MCF 10A (cell line): ENCODE measurements at regions not wholly inside any gene's neighbourhood (a gene's known extent, or its start where the extent isn't known, plus 50 kb on each side); places are given as distances from the start of the nearest gene placed in this dataset.
"Not testable (repeated sequence)": the region's sequence is repeated elsewhere in the genome, so short reads cannot be mapped to it uniquely, and the experiment has no call there.

Source experiments
- BruUV-seq: library from RNA; stranded (reverse); fragments of 400-500 nt; replicated peaks from 2 replicates; lab custom pipeline; 2021; lab: Mats Ljungman, UMichigan
- CTCF ChIA-PET: fragments of 300-600 bp; sonication (Branson Sonifier 250); formaldehyde crosslinking; extraction: SDS; loops from one replicate; lab custom pipeline; 2021; ENCODE audit warnings: antibody characterized with exemption, inconsistent platforms; lab: Yijun Ruan, JAX
- POLR2A ChIA-PET: fragments of 300-600, 350-650 bp; sonication (Branson Sonifier 250); formaldehyde crosslinking; extraction: SDS; loops from one replicate; lab custom pipeline; 2020; ENCODE audit warnings: antibody characterized with exemption, inconsistent platforms; lab: Yijun Ruan, JAX
- DNase-seq: peaks from one replicate; pipeline ENCODE4 v3.0.0-alpha.2; 2018; ENCODE audit not compliant: unreplicated experiment
- H3K27ac Mint-ChIP-seq: one replicate; pipeline ENCODE4 v1.8.0; 2022; ENCODE audit warnings: mild to moderate bottlenecking, low read depth, mixed read lengths; ENCODE audit not compliant: unreplicated experiment
- H3K27me3 Mint-ChIP-seq: one replicate; pipeline ENCODE4 v1.8.0; 2022; ENCODE audit warnings: mixed read lengths; ENCODE audit not compliant: insufficient read depth, unreplicated experiment
- H3K36me3 Mint-ChIP-seq: one replicate; pipeline ENCODE4 v1.8.0; 2022; ENCODE audit warnings: mild to moderate bottlenecking, moderate library complexity, mixed read lengths; ENCODE audit not compliant: insufficient read depth, unreplicated experiment
- H3K4me1 Mint-ChIP-seq: one replicate; pipeline ENCODE4 v1.8.0; 2022; ENCODE audit warnings: mixed read lengths; ENCODE audit not compliant: insufficient read depth, unreplicated experiment
- H3K4me3 Mint-ChIP-seq: one replicate; pipeline ENCODE4 v1.8.0; 2022; ENCODE audit warnings: mild to moderate bottlenecking, moderate library complexity, mixed read lengths; ENCODE audit not compliant: unreplicated experiment
- H3K9me3 Mint-ChIP-seq: one replicate; pipeline ENCODE4 v1.8.0; 2022; ENCODE audit warnings: mixed read lengths; ENCODE audit not compliant: unreplicated experiment
- CTCF ChIP-seq: fragments of 200-600 bp; IDR thresholded peaks from one replicate; pipeline ENCODE4 v1.8.0; 2022; ENCODE audit warnings: antibody characterized with exemption, mild to moderate bottlenecking; ENCODE audit not compliant: unreplicated experiment
- intact Hi-C: fragments of 100-400 bp; cut with micrococcal nuclease; formaldehyde crosslinking; loops from 2 replicates; pipeline ENCODE4 v1.14.1; 2022

GRCh38 chr4:56575820-56576429 lies 70.3 kb downstream of the ARL9 start:
- no peaks in the 10 kb centered on the region for H3K27me3 Mint-ChIP-seq
- H3K27ac Mint-ChIP-seq, result no peak overlapping the region
- TF ChIP-seq CTCF, result peak; percentile 36
- no peak overlapping the region for H3K4me3 Mint-ChIP-seq
- ChIA-PET POLR2A (interaction anchor here (1.0 kb wide), 1 partner anchor 224 kb away, joined by 4 read pairs; no protein-coding TSS in a partner anchor), CTCF (interaction anchor here (0.6 to 2.8 kb wide), 17 partner anchors 9 to 266 kb away, joined by 3 to 25 read pairs (median 4); no protein-coding TSS in a partner anchor)
- intact Hi-C loops, result loop anchor here (1.0 kb wide), 1 partner anchor 224 kb away; no protein-coding TSS in a partner anchor
- H3K36me3 Mint-ChIP-seq, result no peaks in the 10 kb centered on the region
- H3K9me3 Mint-ChIP-seq, result no peaks in the 10 kb centered on the region
- peak; percentile 45 for DNase-seq
- BruUV-seq, result no TSS peak
- H3K4me1 Mint-ChIP-seq, result no peaks in the 10 kb centered on the region

- H3K27me3 Mint-ChIP-seq, H3K9me3 Mint-ChIP-seq, H3K27ac Mint-ChIP-seq, H3K4me3 Mint-ChIP-seq, H3K4me1 Mint-ChIP-seq, BruUV-seq, POLR2A ChIA-PET, DNase-seq, intact Hi-C loops, CTCF ChIA-PET, H3K36me3 Mint-ChIP-seq: not testable (repeated sequence)
Observed at GRCh38 chr4:56592417-56592816, 86.8 kb downstream of the ARL9 start.
